ENCODE measurements at regions not wholly inside any gene's neighbourhood (a gene's known extent, or its start where the extent isn't known, plus 50 kb on each side); places are given as distances from the start of the nearest gene placed in this dataset.

DNA sequence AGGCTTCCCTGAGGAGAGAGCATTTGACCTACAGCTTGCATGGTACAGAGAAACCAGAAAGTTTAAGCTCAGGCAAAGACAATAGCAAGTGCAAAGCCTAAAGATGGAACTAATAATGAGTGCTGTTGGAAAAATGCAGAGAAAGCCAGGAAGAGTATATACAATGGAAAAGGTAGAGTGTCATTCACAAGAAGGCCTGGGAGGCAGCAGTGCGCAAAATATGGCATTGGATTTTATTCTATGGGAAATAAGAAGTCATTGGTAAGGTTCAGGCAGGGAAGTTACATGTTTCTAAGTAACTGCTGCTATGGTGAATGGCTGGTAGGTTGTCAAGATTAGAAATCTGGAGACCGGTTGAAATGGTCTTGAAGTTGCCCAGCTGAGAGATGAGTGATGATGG is 2167.3 kb upstream of the CELF4 start:
- TF ChIP-seq, protein P1, sequence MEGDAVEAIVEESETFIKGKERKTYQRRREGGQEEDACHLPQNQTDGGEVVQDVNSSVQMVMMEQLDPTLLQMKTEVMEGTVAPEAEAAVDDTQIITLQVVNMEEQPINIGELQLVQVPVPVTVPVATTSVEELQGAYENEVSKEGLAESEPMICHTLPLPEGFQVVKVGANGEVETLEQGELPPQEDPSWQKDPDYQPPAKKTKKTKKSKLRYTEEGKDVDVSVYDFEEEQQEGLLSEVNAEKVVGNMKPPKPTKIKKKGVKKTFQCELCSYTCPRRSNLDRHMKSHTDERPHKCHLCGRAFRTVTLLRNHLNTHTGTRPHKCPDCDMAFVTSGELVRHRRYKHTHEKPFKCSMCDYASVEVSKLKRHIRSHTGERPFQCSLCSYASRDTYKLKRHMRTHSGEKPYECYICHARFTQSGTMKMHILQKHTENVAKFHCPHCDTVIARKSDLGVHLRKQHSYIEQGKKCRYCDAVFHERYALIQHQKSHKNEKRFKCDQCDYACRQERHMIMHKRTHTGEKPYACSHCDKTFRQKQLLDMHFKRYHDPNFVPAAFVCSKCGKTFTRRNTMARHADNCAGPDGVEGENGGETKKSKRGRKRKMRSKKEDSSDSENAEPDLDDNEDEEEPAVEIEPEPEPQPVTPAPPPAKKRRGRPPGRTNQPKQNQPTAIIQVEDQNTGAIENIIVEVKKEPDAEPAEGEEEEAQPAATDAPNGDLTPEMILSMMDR (IDR thresholded peaks at IDR 0.05): no peak
- TF ChIP-seq POLR2A (IDR thresholded peaks at IDR 0.05): no peak

All from testis (tissue), 2 donors.